ENCODE measurements at regions not wholly inside any gene's neighbourhood (a gene's known extent, or its start where the extent isn't known, plus 50 kb on each side); places are given as distances from the start of the nearest gene placed in this dataset.

DNA sequence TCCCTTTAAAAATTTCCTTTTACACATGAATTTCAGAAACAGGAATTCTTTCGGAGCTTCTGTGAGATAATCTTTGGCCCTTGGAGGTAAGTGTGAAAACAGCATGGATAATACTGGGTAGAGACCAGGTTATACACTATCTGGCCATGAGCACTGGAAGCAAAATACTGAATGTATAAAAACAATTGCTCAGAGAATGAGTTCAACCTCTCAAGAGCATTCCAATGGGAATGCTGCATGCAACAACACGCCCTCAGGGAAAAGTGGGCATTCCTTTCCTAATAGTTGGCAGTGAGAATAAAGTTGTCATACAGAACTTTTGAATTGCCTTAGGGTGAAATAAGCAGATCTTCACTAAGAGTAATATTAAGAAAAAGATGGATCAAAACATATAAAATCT lies 574.8 kb upstream of the DIPK2B start:
- H4K91ac ChIP-seq (ENCODE audit: insufficient read depth, low read depth, low read length): no peak overlapping the region
- H2BK120ac ChIP-seq (ENCODE audit: low read depth, low read length): no peak overlapping the region
- H4K20me1 ChIP-seq (ENCODE audit: insufficient read depth, low read length): no peaks in the 10 kb centered on the region
- CTCF ChIA-PET: no interaction called here
- H2BK20ac ChIP-seq (ENCODE audit: low read depth, low read length): no peak overlapping the region
- WGBS, 2 experiments (ENCODE audit: extremely low coverage in 2 of 2, insufficient read length in 1 of 2): no CpG with 5 or more reads among the region's 2 CpGs
- no peak overlapping the region; the same call in 1 of the 2 replicates for H3K18ac ChIP-seq (ENCODE audit: low read depth, low read length)
- H3K36me3 ChIP-seq (ENCODE audit: control insufficient read depth, insufficient read depth, low read length): no peaks in the 10 kb centered on the region; the same call in 1 of the 2 replicates
- H3K79me1 ChIP-seq (ENCODE audit: low read depth in 1 of 2, low read length in 2 of 2): peaks cover 5 to 12% of the 10 kb centered on the region in 2 experiments; a peak in 1 of 4 replicates
- no peaks in the 10 kb centered on the region; the same call in none of the 2 replicates for H3K27me3 ChIP-seq (ENCODE audit: control insufficient read depth, insufficient read depth, low read length)
- no TSS peak for BruUV-seq (replicated peaks)
- no peak overlapping the region; the same call in 1 of the 2 replicates for H3K9ac ChIP-seq (ENCODE audit: low read depth, low read length)
- DNase-seq (peak; percentile 81), ATAC-seq (ENCODE audit: low read depth) (peak; percentile 40)
- no peak overlapping the region for H4K5ac ChIP-seq (ENCODE audit: low read depth, low read length)
- in situ Hi-C loops (cut with MboI; ENCODE audit: low sequenced_read_pairs): no loop called here
- H2AFZ ChIP-seq (replicated peaks; ENCODE audit: low read length, poor library complexity): no peak overlapping the region
- no peak overlapping the region for H3K4ac ChIP-seq (ENCODE audit: low read depth, low read length)
- POLR2A ChIA-PET (ENCODE audit: unreplicated experiment): no interaction called here
- H3K23ac ChIP-seq (ENCODE audit: low read depth, low read length): no peak overlapping the region
- H3K4me1 ChIP-seq (ENCODE audit: control insufficient read depth, insufficient read depth, low read length): peaks cover 6% of the 10 kb centered on the region; the same call in 1 of the 2 replicates
- intact Hi-C loops (cut with micrococcal nuclease): loop anchor here (10.0 kb wide), 1 partner anchor 599 kb away; no protein-coding TSS in a partner anchor
- peak overlapping the region; percentile 59 for H2BK5ac ChIP-seq (ENCODE audit: low read depth, low read length, poor library complexity, severe bottlenecking)
- H2BK15ac ChIP-seq (ENCODE audit: low read depth, low read length): no peak overlapping the region
- H3K56ac ChIP-seq (ENCODE audit: extremely low read depth, insufficient read depth, low read length): no peak overlapping the region
- no peak overlapping the region for H3K4me3 ChIP-seq (ENCODE audit: insufficient read depth, low read depth, low read length)
- H3K9me3 ChIP-seq (ENCODE audit: control insufficient read depth, insufficient read depth, low read length): no peaks in the 10 kb centered on the region
- H2AK5ac ChIP-seq (ENCODE audit: low read depth, low read length): no peak overlapping the region
- H3K4me2 ChIP-seq (ENCODE audit: low read depth, low read length): peak overlapping the region; percentile 58; the same call in 1 of the 2 replicates
- no peak overlapping the region for H4K8ac ChIP-seq (ENCODE audit: low read depth in 2 of 2, low read length in 2 of 2)
- H2AK9ac ChIP-seq (replicated peaks; ENCODE audit: low read depth, low read length, poor library complexity): no peak overlapping the region
- TF ChIP-seq NFE2L2 (IDR thresholded peaks at IDR 0.05; ENCODE audit: low read depth, low read length) (no peak), SMC3 (IDR thresholded peaks at IDR 0.05; ENCODE audit: low read depth, low read length) (no peak), CHD1 (IDR thresholded peaks at IDR 0.05; ENCODE audit: low read depth, low read length) (no peak), CEBPB (IDR thresholded peaks at IDR 0.05; ENCODE audit: low read depth, low read length) (0 out of 2 replicates have a peak, but pooled peaks have one; percentile 40)
- H3K27ac ChIP-seq (ENCODE audit: insufficient read depth, low read length): no peak overlapping the region
- H3K9me1 ChIP-seq (ENCODE audit: insufficient read depth, low read length): 0 out of 2 replicates have a peak, but pooled peaks cover 6% of the 10 kb centered on the region
- dilution Hi-C loops (cut with HindIII; ENCODE audit: low sequenced_read_pairs, unreplicated experiment): no loop called here
- H3K14ac ChIP-seq (replicated peaks; ENCODE audit: low read depth, low read length): no peak overlapping the region

Data from IMR-90 (cell line).